HG03280 (cell line): ENCODE measurements at regions not wholly inside any gene's neighbourhood (a gene's known extent, or its start where the extent isn't known, plus 50 kb on each side); places are given as distances from the start of the nearest gene placed in this dataset.

ENCODE experiments used
- ATAC-seq: cut with Tn5 transposase; IDR thresholded peaks from one replicate; pipeline ENCODE4 v1.9.1; 2021; ENCODE audit warnings: mild to moderate bottlenecking, moderate library complexity; ENCODE audit not compliant: unreplicated experiment

- ATAC-seq = no peak
Measured at GRCh38 chr4:116449764-116450163, 635.6 kb downstream of the TRAM1L1 start.

- no peak for ATAC-seq
Measured at GRCh38 chr4:116444117-116444516, 641.3 kb downstream of the TRAM1L1 start.

GRCh38 chr4:116438981-116439729, 646.2 kb downstream of the TRAM1L1 start:
- ATAC-seq = no peak

- no peak for ATAC-seq
Measured at GRCh38 chr4:116438417-116438816, 647.0 kb downstream of the TRAM1L1 start.

- no peak for ATAC-seq
Measured at GRCh38 chr4:116427666-116428065, 657.7 kb downstream of the TRAM1L1 start.

- no peak for ATAC-seq
Measured at GRCh38 chr4:116413222-116413621, 672.2 kb downstream of the TRAM1L1 start.

- no peak for ATAC-seq
Measured at GRCh38 chr4:116401293-116401692, 684.1 kb downstream of the TRAM1L1 start.

GRCh38 chr4:116400480-116400879, 684.9 kb downstream of the TRAM1L1 start:
- ATAC-seq = no peak

- no peak for ATAC-seq
Measured at GRCh38 chr4:116397714-116398113, 687.7 kb downstream of the TRAM1L1 start.

- ATAC-seq = no peak
Measured at GRCh38 chr4:116397291-116397690, 688.1 kb downstream of the TRAM1L1 start.

GRCh38 chr4:116395408-116395807, 690.0 kb downstream of the TRAM1L1 start:
- ATAC-seq = no peak

GRCh38 chr4:116391020-116391419, 694.4 kb downstream of the TRAM1L1 start:
- no peak for ATAC-seq

- no peak for ATAC-seq
Measured at GRCh38 chr4:116389139-116389538, 696.2 kb downstream of the TRAM1L1 start.

GRCh38 chr4:116387937-116388474, 697.4 kb downstream of the TRAM1L1 start:
- no peak for ATAC-seq

- ATAC-seq = no peak
Measured at GRCh38 chr4:116386856-116387255, 698.5 kb downstream of the TRAM1L1 start.

GRCh38 chr4:116385583-116385982, 699.8 kb downstream of the TRAM1L1 start:
- no peak for ATAC-seq

GRCh38 chr4:116374815-116375214, 710.6 kb downstream of the TRAM1L1 start:
- ATAC-seq = no peak

- no peak for ATAC-seq
Measured at GRCh38 chr4:116362583-116362982, 722.8 kb downstream of the TRAM1L1 start.

GRCh38 chr4:116361790-116362189, 723.6 kb downstream of the TRAM1L1 start:
- no peak for ATAC-seq

- peak; percentile 98 for ATAC-seq
Measured at GRCh38 chr4:116358633-116359222, 726.6 kb downstream of the TRAM1L1 start.

- ATAC-seq = no peak
Measured at GRCh38 chr4:116357758-116358157, 727.6 kb downstream of the TRAM1L1 start.

- no peak for ATAC-seq
Measured at GRCh38 chr4:116346750-116347149, 738.6 kb downstream of the TRAM1L1 start.
